ENCODE measurements at regions not wholly inside any gene's neighbourhood (a gene's known extent, or its start where the extent isn't known, plus 50 kb on each side); places are given as distances from the start of the nearest gene placed in this dataset.
"Not testable (repeated sequence)": the region's sequence is repeated elsewhere in the genome, so short reads cannot be mapped to it uniquely, and the experiment has no call there.

DNA sequence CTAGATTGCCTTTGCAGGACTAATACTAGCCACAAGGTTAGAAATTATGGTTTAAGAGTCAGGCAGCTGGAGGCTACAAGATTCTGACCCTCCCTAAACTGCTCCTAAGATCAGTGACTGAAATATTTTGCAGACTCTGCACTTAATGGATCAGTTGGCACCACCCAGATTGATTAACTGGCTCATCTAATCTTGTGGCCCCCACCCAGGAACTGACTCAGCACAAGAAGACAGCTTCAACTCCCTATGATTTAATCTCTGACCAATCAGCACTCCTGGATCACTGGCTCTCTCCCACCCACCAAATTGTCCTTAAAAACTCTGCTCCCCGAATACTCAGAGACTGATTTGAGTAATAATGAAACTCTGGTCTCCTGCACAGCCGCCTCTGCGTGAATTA, 145.4 kb upstream of the LCORL start:
- no peak for DNase-seq (ENCODE audit: missing footprints)
- intact Hi-C loops (cut with DNase I) = no loop called here
- no peak for ATAC-seq

DNA sequence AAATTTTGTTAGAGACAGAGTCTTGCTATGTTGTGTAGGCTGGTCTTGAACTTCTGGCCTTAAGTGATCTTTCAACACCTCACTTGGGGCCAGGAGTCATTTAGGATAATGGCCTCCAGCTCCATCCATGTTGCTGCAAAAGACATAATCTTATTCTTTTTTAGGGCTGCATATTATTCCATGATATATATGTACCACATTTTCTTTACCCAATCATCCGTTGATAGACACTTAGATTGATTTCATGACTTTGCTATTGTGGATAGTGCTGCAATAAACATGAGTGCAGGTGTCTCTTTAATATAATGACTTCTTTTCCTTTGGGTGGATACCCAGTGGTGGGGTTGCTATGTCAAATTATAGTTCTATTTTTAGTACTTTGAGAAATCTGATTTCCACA, 140.9 kb upstream of the LCORL start:
- no peak for ATAC-seq
- intact Hi-C loops (cut with DNase I) = no loop called here
- no peak for DNase-seq (ENCODE audit: missing footprints)

- DNase-seq (ENCODE audit: missing footprints) = peak; percentile 61
- ATAC-seq; intact Hi-C loops (cut with DNase I): not testable (repeated sequence)
Observed at GRCh38 chr4:18159117-18159912, 137.8 kb upstream of the LCORL start.

GRCh38 chr4:18155067-18156041, 133.8 kb upstream of the LCORL start:
- DNase-seq (ENCODE audit: missing footprints) (no peak), ATAC-seq (no peak)
- intact Hi-C loops (cut with DNase I) = no loop called here

GRCh38 chr4:18138076-18138665, 116.6 kb upstream of the LCORL start:
- ATAC-seq (no peak), DNase-seq (ENCODE audit: missing footprints) (no peak)
- intact Hi-C loops (cut with DNase I) = no loop called here

DNA sequence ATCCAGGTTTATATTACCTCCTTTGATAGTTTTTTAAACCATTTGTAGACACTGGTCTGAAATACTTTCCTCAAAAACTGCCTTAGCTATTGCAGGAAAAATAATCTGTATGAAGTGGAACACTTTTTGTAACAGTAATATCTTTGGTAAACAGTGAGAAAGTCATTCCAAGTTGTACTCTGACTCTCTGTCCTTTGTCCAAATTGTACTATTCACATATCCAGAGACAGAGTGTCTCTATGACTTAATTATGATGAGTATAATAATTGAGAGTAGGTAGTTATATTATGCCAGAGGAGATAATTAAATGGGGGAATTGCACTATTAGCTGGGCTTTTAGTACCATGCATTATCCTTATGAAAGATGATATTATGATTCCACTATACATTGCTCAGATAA, 112.6 kb upstream of the LCORL start:
- ATAC-seq (no peak), DNase-seq (ENCODE audit: missing footprints) (no peak)
- intact Hi-C loops (cut with DNase I) = no loop called here

GRCh38 chr4:18130256-18130655, 108.7 kb upstream of the LCORL start:
- no peak for ATAC-seq
- intact Hi-C loops (cut with DNase I) = no loop called here
- DNase-seq (ENCODE audit: missing footprints) = no peak

DNA sequence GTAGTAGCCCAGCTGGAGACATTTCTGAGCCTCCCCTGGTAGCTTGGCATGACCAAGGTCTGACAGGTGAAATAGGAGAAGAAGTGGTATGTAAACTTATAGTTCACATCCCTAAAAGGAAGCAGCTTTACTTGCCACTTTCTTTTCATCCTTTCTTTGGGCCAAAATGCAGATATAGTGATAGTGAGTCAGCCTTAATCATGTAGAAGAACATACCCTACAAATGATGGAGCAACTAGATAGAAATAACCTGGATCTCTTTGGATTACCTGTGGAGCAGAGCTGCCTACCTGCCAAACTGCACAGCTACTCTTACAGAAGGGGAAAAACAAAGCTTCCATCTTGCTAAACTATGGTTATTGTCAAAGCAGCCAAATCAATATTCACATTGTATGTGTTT, 106.7 kb upstream of the LCORL start:
- DNase-seq (ENCODE audit: missing footprints) (no peak), ATAC-seq (no peak)
- intact Hi-C loops (cut with DNase I) = no loop called here

DNA sequence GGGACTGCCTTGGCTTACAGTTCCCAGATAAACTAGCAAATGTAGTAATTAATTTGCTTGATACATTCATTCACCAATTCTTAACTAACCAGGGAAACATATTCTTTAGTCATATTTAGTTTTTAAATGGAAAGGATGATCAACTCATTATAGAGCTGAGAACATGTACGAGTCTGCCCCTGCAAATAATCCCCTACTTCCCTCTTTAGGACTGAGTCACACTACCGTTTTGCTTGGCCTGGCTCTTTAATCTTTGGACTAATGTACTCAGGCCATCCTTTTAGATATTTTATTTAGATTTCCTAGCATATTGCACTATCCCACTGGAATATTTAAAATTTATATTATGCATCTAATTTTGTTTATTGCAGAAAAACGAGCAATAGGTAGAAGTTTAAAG, 105.5 kb upstream of the LCORL start:
- DNase-seq (ENCODE audit: missing footprints) (no peak), ATAC-seq (no peak)
- intact Hi-C loops (cut with DNase I) = no loop called here

DNA sequence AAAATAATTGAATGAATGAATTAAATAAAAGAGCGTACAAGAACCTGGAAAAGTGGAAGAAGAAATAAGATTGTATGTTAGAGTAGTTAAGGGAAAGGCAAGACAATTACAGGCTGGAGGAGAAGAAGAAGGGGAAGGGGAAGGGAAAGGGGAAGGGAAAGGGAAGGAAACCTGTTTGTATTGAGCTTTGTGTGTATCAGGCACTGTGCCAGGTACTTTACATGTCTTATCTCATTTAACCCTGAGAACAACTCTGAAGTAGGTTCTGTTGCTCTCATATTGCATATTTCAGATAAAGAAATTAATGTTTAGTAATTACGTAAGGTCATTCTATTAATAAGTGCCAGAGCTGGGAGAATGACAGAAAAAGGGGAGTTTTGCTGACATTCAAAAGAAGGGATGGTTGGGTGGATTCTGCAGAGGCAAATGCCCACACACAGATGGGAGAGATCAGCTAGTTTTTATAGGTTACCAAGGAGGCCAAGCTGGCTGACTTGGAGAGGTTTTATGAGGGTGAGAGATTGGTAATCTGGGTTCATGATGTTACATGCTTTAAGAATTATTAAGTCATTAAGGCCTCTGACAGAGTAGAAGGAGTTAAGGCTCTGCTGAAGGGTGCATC, 92.3 kb upstream of the LCORL start:
- DNase-seq (ENCODE audit: missing footprints) (no peak), ATAC-seq (no peak)
- intact Hi-C loops (cut with DNase I) = loop anchor here (5.0 kb wide), 1 partner anchor 42 kb away; no protein-coding TSS in a partner anchor

DNA sequence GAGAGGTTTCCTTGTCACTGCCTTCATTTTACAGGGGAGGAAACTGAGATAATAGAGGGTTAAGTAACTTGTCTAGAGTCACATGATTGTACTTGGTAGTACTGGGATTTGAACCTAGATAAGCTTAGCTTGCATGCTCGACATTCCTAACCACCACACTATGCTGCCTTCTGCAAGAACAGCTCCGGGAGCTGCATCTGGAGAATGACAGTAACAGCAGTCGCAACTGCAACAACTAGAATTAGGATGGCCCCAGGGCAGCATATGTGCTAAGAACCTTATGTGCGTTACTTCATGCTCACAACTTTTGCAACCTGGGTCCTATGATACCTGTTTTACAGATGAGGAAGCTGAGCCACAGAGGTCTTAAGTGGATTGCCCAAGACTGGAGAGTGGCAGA, 89.5 kb upstream of the LCORL start:
- DNase-seq (ENCODE audit: missing footprints) (no peak), ATAC-seq (no peak)
- intact Hi-C loops (cut with DNase I) = loop anchor here (5.0 kb wide), 1 partner anchor 39 kb away; no protein-coding TSS in a partner anchor

- ATAC-seq = no peak
- no peak for DNase-seq (ENCODE audit: missing footprints)
- intact Hi-C loops (cut with DNase I) = loop anchor here (5.0 kb wide), 1 partner anchor 38 kb away; no protein-coding TSS in a partner anchor
Observed at GRCh38 chr4:18110099-18110498, 88.5 kb upstream of the LCORL start.

DNA sequence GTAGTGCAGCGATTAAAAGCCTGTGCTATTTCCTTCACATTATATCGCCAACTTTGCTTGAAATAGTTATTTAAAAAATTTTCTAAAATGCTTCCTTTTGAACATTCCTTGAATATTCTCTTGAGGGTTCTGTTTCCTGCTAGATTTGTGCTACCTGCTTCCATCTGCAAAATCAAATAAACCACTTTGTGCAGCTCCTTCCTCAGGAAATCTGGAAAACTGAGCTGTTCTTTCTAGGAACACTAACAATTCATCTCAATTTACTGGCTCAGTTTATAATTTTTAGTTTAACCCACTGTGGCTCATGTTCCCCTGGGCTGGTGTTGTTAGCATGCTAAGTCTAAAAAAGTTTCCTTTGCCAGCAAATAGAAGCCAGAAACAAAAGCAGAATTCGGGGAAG, 88.1 kb upstream of the LCORL start:
- ATAC-seq = no peak
- DNase-seq (ENCODE audit: missing footprints) = no peak
- intact Hi-C loops (cut with DNase I) = loop anchor here (5.0 kb wide), 1 partner anchor 37 kb away; no protein-coding TSS in a partner anchor

- ATAC-seq; intact Hi-C loops (cut with DNase I); DNase-seq (ENCODE audit: missing footprints): not testable (repeated sequence)
Observed at GRCh38 chr4:18107848-18108528, 86.4 kb upstream of the LCORL start.

DNA sequence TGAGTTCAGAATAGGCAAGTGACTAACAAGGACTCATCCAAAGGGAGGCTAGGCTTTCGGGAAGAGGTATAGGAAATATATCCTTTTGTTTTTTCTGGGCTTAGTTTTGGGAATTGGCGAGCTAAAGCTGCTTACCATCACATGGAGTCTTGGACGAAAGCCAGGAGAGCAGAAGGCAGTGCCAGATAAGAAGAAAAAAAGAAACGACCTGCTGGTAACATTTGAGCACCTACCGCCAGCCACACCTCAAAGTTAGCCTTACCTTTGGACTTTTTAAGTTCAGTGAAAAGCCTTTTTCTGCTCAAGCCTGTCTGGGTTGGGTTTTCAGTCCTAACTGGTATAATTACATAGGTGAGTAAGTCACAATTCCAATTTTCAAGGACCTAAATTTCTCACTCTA, 85.1 kb upstream of the LCORL start:
- no peak for DNase-seq (ENCODE audit: missing footprints)
- no peak for ATAC-seq
- intact Hi-C loops (cut with DNase I) = no loop called here

DNA sequence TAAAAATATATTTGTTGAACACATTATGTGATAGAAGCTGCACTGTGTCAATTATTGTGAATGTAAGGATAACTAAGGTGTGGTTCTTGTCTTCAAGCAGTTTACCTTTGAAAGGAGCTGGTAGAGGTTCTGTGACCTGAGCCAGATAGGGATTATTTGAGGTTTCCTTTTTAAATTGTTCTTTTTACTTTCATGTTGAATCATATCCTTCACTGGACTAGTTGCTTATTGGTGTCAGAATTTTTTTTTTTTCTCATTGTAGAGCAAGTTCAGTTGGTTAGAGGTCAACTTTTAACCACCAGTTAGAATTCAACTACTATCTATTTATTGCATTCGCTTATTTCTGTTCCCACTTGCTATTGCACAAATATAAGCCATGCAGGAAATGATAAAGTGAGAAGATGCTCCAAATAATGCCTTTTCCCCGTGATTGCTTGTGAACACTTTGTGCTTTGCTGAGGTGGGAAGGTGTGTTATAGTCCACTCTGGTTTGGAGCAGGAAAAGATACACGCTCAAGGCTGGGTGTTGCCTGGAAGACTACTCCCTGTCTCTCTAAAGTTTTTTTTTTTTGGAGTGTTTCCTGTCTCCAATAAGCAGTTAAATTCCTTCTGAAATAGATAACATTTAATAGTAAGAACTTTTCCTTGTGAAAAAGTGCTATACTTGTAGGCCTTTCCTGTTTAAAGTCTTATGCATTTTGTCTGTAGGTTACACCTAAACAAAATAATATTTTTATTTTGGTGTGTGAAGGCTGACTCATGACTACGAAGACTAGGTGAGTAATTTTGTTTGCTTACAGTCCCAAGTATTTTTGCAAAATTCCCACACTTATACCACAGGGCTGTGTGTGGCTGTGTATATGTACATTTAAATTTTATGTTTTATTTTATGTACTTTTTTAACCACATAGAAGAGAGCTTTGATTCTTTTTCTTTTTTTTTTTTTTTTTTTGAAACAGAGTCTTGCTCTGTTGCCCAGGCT, 83.8 kb upstream of the LCORL start:
- intact Hi-C loops (cut with DNase I) = no loop called here
- no peak for DNase-seq (ENCODE audit: missing footprints)
- ATAC-seq = no peak

GRCh38 chr4:18103876-18104605, 82.5 kb upstream of the LCORL start:
- ATAC-seq (no peak), DNase-seq (ENCODE audit: missing footprints) (no peak)
- intact Hi-C loops (cut with DNase I) = no loop called here
